OCI-LY1 (cell line): ENCODE measurements at regions not wholly inside any gene's neighbourhood (a gene's known extent, or its start where the extent isn't known, plus 50 kb on each side); places are given as distances from the start of the nearest gene placed in this dataset.

ENCODE experiments used
- H2AFZ ChIP-seq: fragments of 200-600 bp; sonication (generic), shearing (Covaris generic); 2 replicates; pipeline ENCODE4 v1.6.0; 2014; ENCODE audit warnings: antibody characterized with exemption, mild to moderate bottlenecking, low read length
- H3F3A ChIP-seq: fragments of 200-600 bp; sonication (generic), shearing (Covaris generic); 2 replicates; pipeline ENCODE4 v1.6.0; 2014; ENCODE audit warnings: mild to moderate bottlenecking, antibody characterized with exemption, low read length, moderate library complexity; ENCODE audit not compliant: insufficient read depth
- H3K27ac ChIP-seq: fragments of 200-600 bp; sonication (generic); 2 replicates; pipeline ENCODE4 v1.5.1; 2014; ENCODE audit warnings: low read length, mixed run types, mild to moderate bottlenecking, low read depth; ENCODE audit not compliant: poor library complexity, severe bottlenecking
- H3K27me3 ChIP-seq: fragments of 200-600 bp; sonication (generic); 2 replicates; pipeline ENCODE4 v1.6.0; 2014; ENCODE audit warnings: antibody characterized with exemption, mild to moderate bottlenecking, low read length, moderate library complexity; ENCODE audit not compliant: insufficient read depth
- H3K36me3 ChIP-seq: fragments of 200-600 bp; sonication (generic); 2 replicates; pipeline ENCODE4 v1.6.1; 2014; ENCODE audit warnings: mild to moderate bottlenecking, antibody characterized with exemption, low read length, moderate library complexity, mixed read lengths; ENCODE audit not compliant: insufficient read depth
- H3K4me1 ChIP-seq: fragments of 200-600 bp; sonication (generic); 2 replicates; pipeline ENCODE4 v1.5.1; 2014; ENCODE audit warnings: mild to moderate bottlenecking, low read length, moderate library complexity; ENCODE audit not compliant: insufficient read depth, severe bottlenecking
- H3K4me2 ChIP-seq: fragments of 200-600 bp; sonication (generic), shearing (Covaris generic); 2 replicates; pipeline ENCODE4 v1.6.1; 2014; ENCODE audit warnings: low read length
- H3K4me3 ChIP-seq: fragments of 200-600 bp; sonication (generic); 2 replicates; pipeline ENCODE4 v1.5.1; 2014; ENCODE audit warnings: low read length, low read depth, mild to moderate bottlenecking, mixed read lengths; ENCODE audit not compliant: poor library complexity, severe bottlenecking
- H3K79me2 ChIP-seq: fragments of 200-600 bp; shearing (Covaris generic); 2 replicates; pipeline ENCODE4 v1.6.1; 2016; ENCODE audit warnings: mixed run types, low read length, mixed read lengths; ENCODE audit not compliant: insufficient read depth
- H3K9ac ChIP-seq: fragments of 200-600 bp; sonication (generic), shearing (Covaris generic); 2 replicates; pipeline ENCODE4 v1.6.1; 2014; ENCODE audit warnings: mild to moderate bottlenecking, low read length, mixed read lengths
- H3K9me2 ChIP-seq: fragments of 200-600 bp; sonication (generic), shearing (Covaris generic); 2 replicates; pipeline ENCODE4 v1.6.1; 2014; ENCODE audit warnings: low read depth, mild to moderate bottlenecking, low read length, mixed read lengths
- H3K9me3 ChIP-seq: fragments of 200-600 bp; shearing (Covaris generic); 2 replicates; pipeline ENCODE4 v1.6.1; 2014; ENCODE audit warnings: low read length, mixed read lengths
- H4K20me1 ChIP-seq: fragments of 200-600 bp; sonication (generic), shearing (Covaris generic); 2 replicates; pipeline ENCODE4 v1.6.0; 2016; ENCODE audit warnings: mild to moderate bottlenecking, low read length; ENCODE audit not compliant: insufficient read depth
- EZH2 ChIP-seq: fragments of 200-600 bp; sonication (generic), shearing (Covaris generic); IDR thresholded peaks from 2 replicates; pipeline ENCODE4 v1.8.0; 2017; ENCODE audit warnings: borderline replicate concordance, mixed run types, mild to moderate bottlenecking, antibody characterized with exemption, low read length, moderate library complexity, mixed read lengths
- TF ChIP-seq, protein P1 (sequence below): fragments of 200-600 bp; sonication (generic), shearing (Covaris generic); IDR thresholded peaks from 2 replicates; pipeline ENCODE4 v1.5.1; 2017; ENCODE audit warnings: mild to moderate bottlenecking, antibody characterized with exemption, low read length, moderate library complexity, mixed read lengths

DNA sequence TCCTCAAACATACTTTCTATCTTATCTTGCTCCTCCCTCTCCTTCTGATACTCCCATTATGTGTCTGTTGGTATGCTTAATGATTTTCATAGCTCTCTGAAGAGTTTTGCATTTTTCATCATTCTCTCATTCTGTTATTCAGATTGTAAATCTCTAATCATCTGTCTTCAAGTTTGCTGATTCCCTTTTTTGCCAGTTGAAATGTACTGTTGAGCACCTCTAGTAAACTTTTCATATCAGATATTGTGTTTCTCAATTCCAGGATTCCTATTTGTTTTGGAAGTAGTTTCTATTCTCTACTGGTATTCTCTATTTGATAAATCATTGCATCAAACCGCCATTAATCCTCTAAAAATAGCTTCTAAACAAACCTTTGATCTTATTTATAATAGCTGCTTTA, 387.7 kb downstream of the PAX1 start:
- Histone ChIP-seq H3K79me2 (no peaks in the 10 kb centered on the region), H3K9ac (no peak overlapping the region), H2AFZ (no peak overlapping the region), H3K9me3 (no peaks in the 10 kb centered on the region; the same call in none of the 2 replicates), H4K20me1 (no peaks in the 10 kb centered on the region), H3K36me3 (no peaks in the 10 kb centered on the region), H3K9me2 (no peaks in the 10 kb centered on the region), H3K4me3 (no peak overlapping the region), H3F3A (no peaks in the 10 kb centered on the region), H3K27me3 (no peaks in the 10 kb centered on the region), H3K4me2 (no peak overlapping the region), H3K4me1 (no peaks in the 10 kb centered on the region), H3K27ac (no peak overlapping the region)
- TF ChIP-seq, protein P1, sequence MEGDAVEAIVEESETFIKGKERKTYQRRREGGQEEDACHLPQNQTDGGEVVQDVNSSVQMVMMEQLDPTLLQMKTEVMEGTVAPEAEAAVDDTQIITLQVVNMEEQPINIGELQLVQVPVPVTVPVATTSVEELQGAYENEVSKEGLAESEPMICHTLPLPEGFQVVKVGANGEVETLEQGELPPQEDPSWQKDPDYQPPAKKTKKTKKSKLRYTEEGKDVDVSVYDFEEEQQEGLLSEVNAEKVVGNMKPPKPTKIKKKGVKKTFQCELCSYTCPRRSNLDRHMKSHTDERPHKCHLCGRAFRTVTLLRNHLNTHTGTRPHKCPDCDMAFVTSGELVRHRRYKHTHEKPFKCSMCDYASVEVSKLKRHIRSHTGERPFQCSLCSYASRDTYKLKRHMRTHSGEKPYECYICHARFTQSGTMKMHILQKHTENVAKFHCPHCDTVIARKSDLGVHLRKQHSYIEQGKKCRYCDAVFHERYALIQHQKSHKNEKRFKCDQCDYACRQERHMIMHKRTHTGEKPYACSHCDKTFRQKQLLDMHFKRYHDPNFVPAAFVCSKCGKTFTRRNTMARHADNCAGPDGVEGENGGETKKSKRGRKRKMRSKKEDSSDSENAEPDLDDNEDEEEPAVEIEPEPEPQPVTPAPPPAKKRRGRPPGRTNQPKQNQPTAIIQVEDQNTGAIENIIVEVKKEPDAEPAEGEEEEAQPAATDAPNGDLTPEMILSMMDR: no peak
- no peak for TF ChIP-seq EZH2

DNA sequence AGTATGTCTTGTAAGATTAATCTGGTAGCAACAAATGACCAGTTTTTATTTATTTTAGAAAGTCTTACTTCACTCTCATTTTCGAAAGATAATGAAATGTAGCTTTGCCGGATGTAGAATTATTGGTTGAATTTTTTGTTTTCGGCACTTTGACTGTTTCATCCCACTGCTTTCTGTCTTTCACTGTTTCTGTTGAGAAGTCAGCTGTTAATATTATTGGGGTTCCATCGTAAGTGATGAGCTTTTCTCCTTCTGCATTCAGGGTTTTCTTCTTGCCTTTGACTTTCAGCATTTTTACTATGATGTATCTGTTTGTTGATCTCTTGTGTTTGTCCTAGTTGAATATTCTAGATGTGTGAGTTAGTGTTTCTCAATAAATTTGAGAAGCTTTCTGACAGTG, 383.4 kb downstream of the PAX1 start:
- no peaks in the 10 kb centered on the region for H3K27me3 ChIP-seq
- no peaks in the 10 kb centered on the region for H3K9me2 ChIP-seq
- H3K9me3 ChIP-seq: no peaks in the 10 kb centered on the region; the same call in none of the 2 replicates
- H3K4me1 ChIP-seq: no peaks in the 10 kb centered on the region
- H2AFZ ChIP-seq: no peak overlapping the region
- H3K4me3 ChIP-seq: no peak overlapping the region
- H3K4me2 ChIP-seq: no peak overlapping the region
- no peaks in the 10 kb centered on the region for H4K20me1 ChIP-seq
- H3K9ac ChIP-seq: no peak overlapping the region
- no peak overlapping the region for H3K27ac ChIP-seq
- H3K36me3 ChIP-seq: no peaks in the 10 kb centered on the region
- no peaks in the 10 kb centered on the region for H3F3A ChIP-seq
- H3K79me2 ChIP-seq: no peaks in the 10 kb centered on the region
- TF ChIP-seq EZH2: no peak
- TF ChIP-seq, protein P1: no peak

- Histone ChIP-seq H4K20me1 (no peaks in the 10 kb centered on the region), H3K36me3 (no peaks in the 10 kb centered on the region), H3K9me2 (no peaks in the 10 kb centered on the region), H3K27me3 (no peaks in the 10 kb centered on the region), H3K27ac (no peak overlapping the region), H3K4me3 (no peak overlapping the region), H3K9me3 (no peaks in the 10 kb centered on the region), H3K4me1 (no peaks in the 10 kb centered on the region), H2AFZ (no peak overlapping the region), H3K9ac (no peak overlapping the region), H3K4me2 (no peak overlapping the region), H3F3A (no peaks in the 10 kb centered on the region), H3K79me2 (no peaks in the 10 kb centered on the region)
- TF ChIP-seq, protein P1: no peak
- no peak for TF ChIP-seq EZH2
Measured at GRCh38 chr20:22080985-22081384, 375.5 kb downstream of the PAX1 start.
